ENCODE measurements at regions not wholly inside any gene's neighbourhood (a gene's known extent, or its start where the extent isn't known, plus 50 kb on each side); places are given as distances from the start of the nearest gene placed in this dataset.
A peak's percentile ranks its signal among the peaks of the same experiment; 100 is the strongest.

GRCh38 chr4:148773313-148773712 is 331.1 kb upstream of the NR3C2 start:
- ATAC-seq (no peak), DNase-seq (no peak)
- Mint-ChIP-seq H3K27ac (no peak overlapping the region), H3K36me3 (ENCODE audit: low read depth) (no peaks in the 10 kb centered on the region), H3K27me3 (no peaks in the 10 kb centered on the region), H3K9me3 (no peaks in the 10 kb centered on the region), H3K4me1 (no peaks in the 10 kb centered on the region), H3K4me3 (no peak overlapping the region)

GRCh38 chr4:148770848-148771247 is 328.6 kb upstream of the NR3C2 start:
- Mint-ChIP-seq H3K4me1 (no peaks in the 10 kb centered on the region), H3K4me3 (no peak overlapping the region), H3K36me3 (ENCODE audit: low read depth) (no peaks in the 10 kb centered on the region), H3K27ac (no peak overlapping the region), H3K27me3 (no peaks in the 10 kb centered on the region), H3K9me3 (no peaks in the 10 kb centered on the region)
- DNase-seq (no peak), ATAC-seq (no peak)

DNA sequence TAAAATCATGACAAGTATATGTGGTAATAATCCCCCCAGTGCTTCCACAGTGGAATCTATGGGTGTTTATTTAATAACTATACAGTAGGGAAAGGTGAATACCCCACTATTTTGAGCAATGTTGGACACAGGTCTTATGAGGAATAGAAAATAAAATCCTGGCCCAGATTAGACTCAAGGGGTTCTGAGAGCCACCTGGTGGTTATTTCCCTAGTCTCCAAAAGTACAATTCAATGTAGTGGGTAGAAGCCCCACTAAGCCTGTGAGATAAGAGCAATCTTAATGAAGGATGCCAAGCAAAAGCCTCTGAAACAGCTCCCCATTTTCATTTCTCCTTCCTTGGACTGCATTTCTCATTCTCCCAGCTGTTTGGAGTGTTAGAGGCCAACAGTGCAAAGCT is 328.2 kb upstream of the NR3C2 start:
- H3K27ac Mint-ChIP-seq, result no peak overlapping the region
- DNase-seq (no peak), ATAC-seq (no peak)
- H3K27me3 Mint-ChIP-seq, result no peaks in the 10 kb centered on the region
- H3K9me3 Mint-ChIP-seq, result no peaks in the 10 kb centered on the region
- no peaks in the 10 kb centered on the region for H3K36me3 Mint-ChIP-seq (ENCODE audit: low read depth)
- H3K4me1 Mint-ChIP-seq, result no peaks in the 10 kb centered on the region
- H3K4me3 Mint-ChIP-seq, result no peak overlapping the region

- ATAC-seq, result no peak
Observed at GRCh38 chr4:148764720-148765119, 322.5 kb upstream of the NR3C2 start.

GRCh38 chr4:148757171-148757570 is 315.0 kb upstream of the NR3C2 start:
- H3K36me3 Mint-ChIP-seq (ENCODE audit: low read depth), result no peaks in the 10 kb centered on the region
- ATAC-seq (no peak), DNase-seq (no peak)
- no peak overlapping the region for H3K27ac Mint-ChIP-seq
- H3K27me3 Mint-ChIP-seq, result no peaks in the 10 kb centered on the region
- H3K4me1 Mint-ChIP-seq, result no peaks in the 10 kb centered on the region
- H3K9me3 Mint-ChIP-seq, result peaks cover 35% of the 10 kb centered on the region
- H3K4me3 Mint-ChIP-seq, result no peak overlapping the region

More at GRCh38 chr4:148764720-148765119, 322.5 kb upstream of the NR3C2 start:
- H3K9me3 Mint-ChIP-seq, result peaks cover 17% of the 10 kb centered on the region
- H3K27me3 Mint-ChIP-seq, result no peaks in the 10 kb centered on the region
- no peak overlapping the region for H3K4me3 Mint-ChIP-seq
- H3K4me1 Mint-ChIP-seq, result no peaks in the 10 kb centered on the region
- DNase-seq, result no peak
- H3K36me3 Mint-ChIP-seq (ENCODE audit: low read depth), result no peaks in the 10 kb centered on the region
- H3K27ac Mint-ChIP-seq, result no peak overlapping the region

GRCh38 chr4:148749403-148749802 is 307.2 kb upstream of the NR3C2 start:
- no peaks in the 10 kb centered on the region for H3K36me3 Mint-ChIP-seq (ENCODE audit: low read depth)
- H3K27me3 Mint-ChIP-seq, result no peaks in the 10 kb centered on the region
- H3K27ac Mint-ChIP-seq, result no peak overlapping the region
- no peaks in the 10 kb centered on the region for H3K9me3 Mint-ChIP-seq
- H3K4me1 Mint-ChIP-seq, result no peaks in the 10 kb centered on the region
- no peak overlapping the region for H3K4me3 Mint-ChIP-seq
- no peak for DNase-seq
- no peak for ATAC-seq

DNA sequence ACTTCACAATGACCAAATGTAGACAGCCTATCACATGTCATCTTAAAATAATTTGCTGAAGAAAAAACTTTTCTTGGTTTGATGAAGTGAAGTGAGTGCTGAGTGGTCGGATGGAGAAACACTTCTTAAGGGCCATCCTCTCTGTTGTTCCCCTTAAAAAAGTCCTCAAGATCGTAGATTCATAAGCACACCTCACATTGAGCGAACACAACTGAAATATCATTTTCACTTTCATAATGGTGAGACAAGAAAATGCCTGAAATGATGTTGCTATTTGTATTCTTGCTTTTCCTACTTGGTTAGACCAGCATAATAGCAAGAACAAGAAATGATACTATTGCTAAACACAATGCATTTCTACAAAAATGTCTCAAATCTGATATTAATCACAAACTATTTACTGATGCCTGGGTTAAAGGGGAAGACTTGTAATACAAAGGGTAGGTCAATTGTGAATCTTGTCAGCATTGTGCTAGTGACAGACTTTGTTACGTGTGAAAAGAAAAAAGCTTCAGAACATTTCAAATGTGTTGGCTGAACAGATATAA is 305.6 kb upstream of the NR3C2 start:
- H3K36me3 Mint-ChIP-seq (ENCODE audit: low read depth), result no peaks in the 10 kb centered on the region
- no peak for DNase-seq
- H3K4me1 Mint-ChIP-seq, result no peaks in the 10 kb centered on the region
- H3K27ac Mint-ChIP-seq, result no peak overlapping the region
- H3K9me3 Mint-ChIP-seq, result no peaks in the 10 kb centered on the region
- no peaks in the 10 kb centered on the region for H3K27me3 Mint-ChIP-seq
- no peak overlapping the region for H3K4me3 Mint-ChIP-seq
- ATAC-seq, result no peak

DNA sequence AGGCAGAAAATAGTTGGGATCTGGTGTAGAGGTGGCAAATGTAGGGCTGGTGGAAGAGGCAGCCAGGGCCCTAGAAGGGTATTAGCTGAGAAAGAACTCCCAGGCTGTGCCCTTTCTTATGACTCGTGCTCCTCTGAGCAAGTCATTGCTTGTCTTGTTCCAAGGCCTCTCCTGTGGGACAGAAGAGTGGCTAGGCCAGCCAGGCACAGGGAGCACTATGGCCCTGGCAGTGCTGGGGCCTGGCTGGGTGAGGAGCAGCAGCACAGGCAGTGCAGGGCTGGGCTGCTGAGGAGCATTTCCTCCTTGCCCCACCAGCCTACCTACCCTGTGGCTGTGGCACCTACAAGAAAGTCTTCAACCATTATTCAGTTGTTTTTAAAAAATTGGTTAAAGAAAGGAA is 298.5 kb upstream of the NR3C2 start:
- no peaks in the 10 kb centered on the region for H3K4me1 Mint-ChIP-seq
- no peak overlapping the region for H3K4me3 Mint-ChIP-seq
- H3K27me3 Mint-ChIP-seq, result no peaks in the 10 kb centered on the region
- H3K9me3 Mint-ChIP-seq, result peaks cover 8% of the 10 kb centered on the region
- H3K36me3 Mint-ChIP-seq (ENCODE audit: low read depth), result no peaks in the 10 kb centered on the region
- DNase-seq, result no peak
- no peak for ATAC-seq
- no peak overlapping the region for H3K27ac Mint-ChIP-seq

DNA sequence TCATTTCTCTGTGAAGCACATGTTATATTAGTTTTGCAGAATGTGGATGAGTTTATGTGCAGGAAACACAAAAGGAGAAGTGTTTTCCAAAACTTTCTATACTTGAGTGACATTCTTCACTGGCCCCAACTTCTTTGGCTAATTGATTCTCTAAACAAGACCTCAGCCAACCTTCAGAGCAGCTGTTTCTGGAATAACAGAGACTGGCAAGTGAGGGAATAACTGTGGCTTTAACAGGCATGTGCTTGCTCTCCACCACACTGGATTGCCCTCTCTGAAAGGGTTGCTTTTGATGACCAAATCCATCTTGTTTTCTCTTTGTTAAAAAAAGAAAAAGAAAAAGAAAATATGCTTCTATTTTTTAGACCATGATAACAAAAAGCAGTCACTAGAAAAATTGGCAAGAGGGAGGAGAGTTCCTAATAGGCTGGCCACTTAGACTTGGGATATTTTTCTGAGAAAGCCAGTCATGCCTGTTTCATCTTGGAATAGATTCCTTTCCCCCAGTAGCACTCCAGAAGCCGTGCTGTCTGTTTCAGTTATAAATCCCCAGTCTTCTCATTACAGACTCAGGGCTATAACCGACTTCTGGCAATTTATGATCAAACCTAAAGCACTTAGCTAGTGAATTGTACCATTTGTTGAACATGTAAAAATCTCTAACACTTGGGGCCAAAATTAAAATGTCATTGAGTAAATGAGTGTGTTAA is 295.0 kb upstream of the NR3C2 start:
- Mint-ChIP-seq H3K4me3 (no peak overlapping the region), H3K36me3 (ENCODE audit: low read depth) (no peaks in the 10 kb centered on the region), H3K27me3 (no peaks in the 10 kb centered on the region), H3K9me3 (peaks cover 8% of the 10 kb centered on the region), H3K27ac (no peak overlapping the region), H3K4me1 (no peaks in the 10 kb centered on the region)
- DNase-seq, result no peak
- no peak for ATAC-seq

DNA sequence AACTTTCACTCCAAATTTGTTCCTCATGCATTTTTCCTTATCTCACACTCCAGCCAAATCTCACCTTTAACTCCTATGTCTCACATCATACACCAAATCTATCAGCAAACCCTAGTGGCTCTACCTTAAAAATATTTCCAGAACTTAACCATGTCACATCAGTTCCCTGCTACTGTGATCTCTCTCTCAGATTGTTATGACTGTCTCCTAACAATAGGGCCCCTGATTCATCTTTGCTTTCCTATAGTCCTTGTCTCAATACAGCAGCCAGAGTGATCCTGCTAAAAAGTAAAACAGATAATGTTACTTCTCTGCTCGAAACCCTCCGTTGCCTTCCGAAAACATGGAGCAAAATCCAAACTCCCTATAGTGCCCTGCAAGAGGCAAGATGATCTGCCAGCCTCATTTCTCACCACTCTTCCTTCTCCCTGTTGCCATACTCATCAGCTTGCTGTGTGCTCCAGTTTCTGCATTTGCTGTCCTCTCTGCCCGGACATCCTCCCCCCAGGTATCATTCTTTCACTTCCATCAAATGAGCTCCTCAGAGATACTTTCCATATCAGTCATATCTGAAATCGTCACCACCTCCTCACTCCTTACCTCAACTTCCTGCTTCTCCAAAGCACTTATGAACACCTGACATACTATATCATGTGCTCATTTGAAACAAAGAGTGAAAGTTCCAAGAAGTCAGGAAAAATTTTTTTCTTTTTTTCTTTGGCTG is 293.4 kb upstream of the NR3C2 start:
- peaks cover 8% of the 10 kb centered on the region for H3K9me3 Mint-ChIP-seq
- no peaks in the 10 kb centered on the region for H3K27me3 Mint-ChIP-seq
- ATAC-seq (peak; percentile 73), DNase-seq (peak; percentile 1)
- no peaks in the 10 kb centered on the region for H3K4me1 Mint-ChIP-seq
- H3K36me3 Mint-ChIP-seq (ENCODE audit: low read depth), result no peaks in the 10 kb centered on the region
- H3K4me3 Mint-ChIP-seq, result no peak overlapping the region
- no peak overlapping the region for H3K27ac Mint-ChIP-seq

DNA sequence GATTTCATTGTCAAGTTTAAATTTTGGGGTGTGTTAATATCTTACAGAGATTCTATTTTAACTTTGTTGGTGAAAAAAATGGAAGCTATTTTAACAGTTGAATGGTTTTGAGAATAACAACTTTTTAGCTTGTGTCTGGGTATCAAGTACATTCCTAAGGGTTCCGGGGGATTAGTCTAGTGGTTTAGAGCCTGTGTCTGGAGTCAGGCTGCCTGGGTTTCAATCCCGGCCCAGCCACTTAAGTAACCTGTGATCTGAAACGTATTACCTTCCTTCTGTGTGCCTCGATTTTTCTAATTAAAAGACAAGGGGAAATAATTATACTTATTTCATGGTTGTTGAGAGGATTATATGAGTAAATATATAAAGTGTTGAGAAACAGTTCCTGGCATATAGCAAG is 288.6 kb upstream of the NR3C2 start:
- DNase-seq (no peak), ATAC-seq (no peak)
- Mint-ChIP-seq H3K36me3 (ENCODE audit: low read depth) (no peaks in the 10 kb centered on the region), H3K27me3 (no peaks in the 10 kb centered on the region), H3K4me3 (no peak overlapping the region), H3K27ac (no peak overlapping the region), H3K9me3 (no peaks in the 10 kb centered on the region), H3K4me1 (no peaks in the 10 kb centered on the region)

- H3K4me1 Mint-ChIP-seq, result no peaks in the 10 kb centered on the region
- H3K9me3 Mint-ChIP-seq, result no peaks in the 10 kb centered on the region
- ATAC-seq (no peak), DNase-seq (no peak)
- H3K36me3 Mint-ChIP-seq (ENCODE audit: low read depth), result no peaks in the 10 kb centered on the region
- H3K27me3 Mint-ChIP-seq, result no peaks in the 10 kb centered on the region
- H3K27ac Mint-ChIP-seq, result no peak overlapping the region
- H3K4me3 Mint-ChIP-seq, result no peak overlapping the region
Observed at GRCh38 chr4:148730082-148730640, 287.9 kb upstream of the NR3C2 start.

DNA sequence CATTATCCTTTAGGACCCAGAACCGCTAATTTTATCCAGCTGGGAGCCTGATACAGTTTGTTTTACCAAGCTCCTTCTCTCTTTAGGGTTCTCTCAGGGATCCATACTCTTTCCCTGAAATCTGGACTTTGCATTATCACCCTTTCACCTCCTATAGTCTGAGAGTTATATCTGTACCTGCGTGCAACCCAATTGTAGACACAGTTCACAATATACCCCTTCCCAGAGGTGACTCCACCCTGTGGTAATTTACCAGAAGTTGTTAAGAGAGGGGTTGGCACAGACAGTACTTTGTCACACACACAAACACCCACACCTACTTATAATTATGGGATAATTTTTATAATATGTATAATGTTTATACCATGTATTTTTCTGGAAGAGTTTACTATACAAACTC is 275.8 kb upstream of the NR3C2 start:
- DNase-seq (no peak), ATAC-seq (no peak)
- H3K36me3 Mint-ChIP-seq (ENCODE audit: low read depth), result no peaks in the 10 kb centered on the region
- H3K27me3 Mint-ChIP-seq, result no peaks in the 10 kb centered on the region
- H3K27ac Mint-ChIP-seq, result no peak overlapping the region
- H3K9me3 Mint-ChIP-seq, result peaks cover 12% of the 10 kb centered on the region
- H3K4me3 Mint-ChIP-seq, result no peak overlapping the region
- H3K4me1 Mint-ChIP-seq, result no peaks in the 10 kb centered on the region

DNA sequence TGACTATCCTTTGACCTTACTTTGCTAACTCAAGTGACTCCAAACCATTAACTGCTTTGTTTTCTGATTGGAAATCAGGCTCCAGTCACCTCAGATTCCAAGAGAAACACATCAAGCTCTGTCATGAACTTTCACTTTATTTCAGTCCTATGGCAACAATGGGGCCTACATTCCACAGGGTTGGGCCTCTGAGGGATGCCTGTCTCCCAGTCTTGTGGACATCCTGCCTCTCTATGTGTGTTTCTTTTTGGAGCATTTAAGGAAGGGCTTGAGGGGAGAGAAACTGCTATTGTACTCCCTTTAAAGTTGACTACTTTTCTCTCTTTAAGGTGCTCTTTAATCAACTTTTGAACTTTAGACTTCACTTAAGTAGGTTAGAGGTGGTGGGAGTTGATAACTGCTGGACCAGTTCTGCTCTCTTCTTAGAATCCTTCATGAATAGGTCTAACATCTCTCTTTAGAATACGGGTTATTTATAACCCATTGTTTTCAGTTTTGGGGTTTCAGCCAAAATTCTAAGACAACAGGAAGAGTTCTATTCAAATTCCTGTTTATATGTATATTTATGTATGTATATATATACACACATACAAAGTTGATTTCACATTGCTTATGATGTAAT is 274.3 kb upstream of the NR3C2 start:
- peaks cover 7% of the 10 kb centered on the region for H3K9me3 Mint-ChIP-seq
- H3K4me3 Mint-ChIP-seq, result no peak overlapping the region
- DNase-seq (no peak), ATAC-seq (no peak)
- no peak overlapping the region for H3K27ac Mint-ChIP-seq
- H3K27me3 Mint-ChIP-seq, result no peaks in the 10 kb centered on the region
- no peaks in the 10 kb centered on the region for H3K36me3 Mint-ChIP-seq (ENCODE audit: low read depth)
- no peaks in the 10 kb centered on the region for H3K4me1 Mint-ChIP-seq

GRCh38 chr4:148704291-148704690 is 262.1 kb upstream of the NR3C2 start:
- Mint-ChIP-seq H3K4me1 (no peaks in the 10 kb centered on the region), H3K27me3 (no peaks in the 10 kb centered on the region), H3K9me3 (peaks cover 5% of the 10 kb centered on the region), H3K4me3 (no peak overlapping the region), H3K36me3 (ENCODE audit: low read depth) (no peaks in the 10 kb centered on the region), H3K27ac (no peak overlapping the region)
- DNase-seq (no peak), ATAC-seq (no peak)

All from activated naive CD8-positive, alpha-beta T cell treated with anti-CD3 and anti-CD28 coated beads, Interleukin-2, amount 50 U/mL, for 24 hours (primary cell).